Dedifferentiated amniotic fluid mesenchymal stem cell (primary cell): ENCODE measurements at regions not wholly inside any gene's neighbourhood (a gene's known extent, or its start where the extent isn't known, plus 50 kb on each side); places are given as distances from the start of the nearest gene placed in this dataset.

Experiments
- DNase-seq: peaks from one replicate; pipeline ENCODE4 v3.0.0-alpha.2; 2016; ENCODE audit errors: extremely low spot score

GRCh38 chr7:155998766-155999630 is 186.7 kb upstream of the SHH start:
- no peak for DNase-seq

DNA sequence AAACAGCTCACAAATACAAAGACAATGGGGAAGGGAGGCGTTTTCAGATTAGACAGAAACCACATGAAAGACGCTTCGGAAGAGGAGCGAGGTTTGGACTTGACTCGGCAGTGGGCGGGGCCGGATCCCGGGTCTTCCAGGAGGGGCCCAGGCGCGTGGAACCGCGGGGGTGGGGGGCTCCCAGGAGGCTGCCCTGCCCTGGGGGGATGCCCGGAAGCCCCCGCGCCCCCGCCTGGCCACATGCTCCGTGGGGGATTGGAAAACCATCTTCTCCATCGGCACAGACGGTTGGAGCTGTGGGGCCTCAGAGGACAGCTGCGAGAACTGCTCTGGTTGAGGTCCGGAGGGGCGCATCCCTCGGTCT is 186.0 kb upstream of the SHH start:
- no peak for DNase-seq

GRCh38 chr7:155997431-155998327 is 185.4 kb upstream of the SHH start:
- no peak for DNase-seq

DNA sequence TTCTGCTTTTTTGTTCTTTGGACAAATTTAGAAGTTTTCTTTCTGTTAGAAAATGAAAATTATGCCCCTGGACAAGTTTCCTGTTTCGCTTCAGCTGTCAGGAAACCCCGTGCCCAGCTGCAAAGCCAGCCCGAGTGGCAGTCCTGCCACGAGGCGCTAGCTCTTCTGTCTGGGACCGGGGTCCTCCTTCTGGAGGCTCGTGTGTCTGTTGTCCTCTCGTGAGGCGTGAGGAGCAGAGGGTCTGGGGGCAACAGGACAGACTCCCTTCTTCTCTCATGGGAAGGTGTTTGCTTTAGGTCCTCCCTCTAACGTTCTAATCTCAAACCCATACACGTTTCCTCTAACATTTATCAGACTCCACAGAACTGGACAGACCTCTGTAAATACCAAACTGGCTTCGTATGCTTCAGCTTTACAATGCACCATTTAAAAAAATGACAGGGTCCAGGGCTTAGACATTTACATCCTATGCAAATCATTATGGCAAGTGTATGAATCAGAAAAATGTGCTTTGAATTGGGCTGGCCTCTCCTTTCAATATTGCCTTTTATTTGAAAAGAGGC is 184.5 kb upstream of the SHH start:
- no peak for DNase-seq

- DNase-seq, result no peak
Measured at GRCh38 chr7:155995183-155995612, 182.9 kb upstream of the SHH start.

DNA sequence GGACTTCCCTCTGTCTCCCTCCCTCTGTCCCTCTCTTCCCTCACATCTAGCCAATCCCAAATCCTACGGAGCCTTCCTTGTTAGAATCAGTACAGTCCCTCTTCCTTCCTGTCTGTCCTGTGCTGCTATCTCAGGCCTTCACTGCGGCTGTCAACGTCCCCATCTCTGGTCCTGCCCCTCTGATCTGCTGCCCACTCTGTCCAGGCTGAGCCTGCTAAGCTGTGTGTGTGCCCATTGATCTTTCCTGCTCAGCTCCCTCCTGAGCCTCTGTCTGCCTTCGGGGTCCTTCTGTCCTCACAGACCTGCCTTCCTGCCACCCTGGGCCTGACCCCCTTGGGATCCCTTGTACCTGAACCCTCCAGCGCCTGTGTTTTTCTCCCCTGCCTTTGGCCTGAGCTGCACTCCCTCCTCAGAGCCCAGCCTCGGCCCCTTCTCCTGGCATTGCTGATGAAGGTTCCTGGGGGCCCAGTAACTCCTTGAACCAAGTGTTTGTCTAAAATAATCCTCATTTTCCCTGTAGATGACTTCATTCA is 182.1 kb upstream of the SHH start:
- DNase-seq, result no peak

DNA sequence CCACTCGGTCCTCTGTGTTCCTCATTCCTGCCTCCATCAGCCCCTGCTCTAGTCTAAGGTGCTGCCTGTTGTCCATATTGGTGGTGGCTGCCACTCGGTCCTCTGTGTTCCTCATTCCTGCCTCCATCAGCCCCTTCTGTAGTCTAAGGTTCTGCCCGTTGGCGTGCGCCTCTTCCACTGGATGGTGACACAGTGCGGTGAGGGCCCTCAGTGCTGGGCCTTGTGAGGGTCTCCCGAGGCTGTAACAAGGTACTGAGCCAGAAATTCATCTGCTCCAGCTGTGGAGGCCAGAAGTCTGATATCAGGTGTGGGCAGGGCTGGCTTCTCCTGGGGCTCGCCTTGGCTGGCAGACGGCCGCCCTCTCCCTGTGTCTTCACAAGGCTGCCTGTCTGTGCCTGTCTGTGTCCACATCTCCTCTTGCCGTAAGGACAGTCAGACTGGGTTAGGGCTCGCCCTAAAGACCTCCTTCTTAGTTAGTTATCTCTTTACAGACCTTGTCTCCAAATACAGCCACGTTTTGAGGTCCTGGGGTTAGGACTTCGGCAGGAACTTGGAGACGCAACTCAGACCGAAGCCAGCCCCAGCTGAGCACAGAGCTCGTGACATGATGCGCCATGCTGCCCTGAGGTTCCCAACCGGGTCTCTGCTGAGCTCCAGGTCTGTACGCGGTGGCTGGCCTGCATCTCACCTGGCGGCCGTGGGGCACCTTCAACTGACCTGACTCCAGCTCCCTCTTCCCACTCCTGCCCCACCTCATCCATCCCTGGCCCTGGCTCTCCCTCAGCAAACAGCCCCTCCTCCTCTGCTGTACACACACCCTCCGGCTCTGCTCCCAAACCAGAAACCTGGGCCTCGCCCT is 181.4 kb upstream of the SHH start:
- no peak for DNase-seq

DNA sequence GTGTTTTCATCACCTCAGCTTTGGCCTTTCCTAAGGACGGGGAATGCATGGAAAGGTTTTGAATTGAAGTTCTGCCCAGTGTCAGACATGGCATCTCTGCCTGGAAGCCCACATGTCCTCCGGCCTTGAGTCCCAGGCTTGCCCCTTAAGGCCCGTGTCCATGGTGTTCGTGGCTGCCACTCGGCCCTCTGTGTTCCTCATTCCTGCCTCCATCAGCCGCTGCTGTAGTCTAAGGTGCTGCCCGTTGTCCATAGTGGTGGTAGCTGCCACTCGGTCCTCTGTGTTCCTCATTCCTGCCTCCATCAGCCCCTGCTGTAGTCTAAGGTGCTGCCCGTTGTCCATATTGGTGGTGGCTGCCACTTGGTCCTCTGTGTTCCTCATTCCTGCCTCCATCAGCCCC is 180.7 kb upstream of the SHH start:
- DNase-seq, result no peak

GRCh38 chr7:155992538-155992937 is 180.3 kb upstream of the SHH start:
- DNase-seq, result no peak

- DNase-seq, result no peak
Measured at GRCh38 chr7:155992107-155992506, 179.8 kb upstream of the SHH start.

DNA sequence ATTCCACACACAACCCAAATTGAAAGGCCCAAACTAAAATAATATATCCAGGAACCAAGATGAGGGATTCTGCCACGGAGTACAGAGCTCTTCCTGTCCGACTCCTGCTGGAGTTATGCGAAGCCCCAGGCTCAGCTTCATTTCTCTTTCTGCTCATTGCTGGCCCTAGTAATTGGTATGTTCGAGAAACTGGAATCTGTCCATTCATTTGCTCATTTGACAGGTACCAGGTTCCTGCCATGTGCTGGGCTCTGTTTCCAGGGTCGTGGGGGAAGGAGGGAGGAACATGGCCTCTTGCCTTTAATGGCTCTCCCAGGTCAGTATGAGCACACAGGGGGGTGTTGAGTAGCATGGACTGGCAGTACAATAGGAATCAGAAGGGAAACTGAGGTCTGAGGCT is 179.2 kb upstream of the SHH start:
- no peak for DNase-seq

DNA sequence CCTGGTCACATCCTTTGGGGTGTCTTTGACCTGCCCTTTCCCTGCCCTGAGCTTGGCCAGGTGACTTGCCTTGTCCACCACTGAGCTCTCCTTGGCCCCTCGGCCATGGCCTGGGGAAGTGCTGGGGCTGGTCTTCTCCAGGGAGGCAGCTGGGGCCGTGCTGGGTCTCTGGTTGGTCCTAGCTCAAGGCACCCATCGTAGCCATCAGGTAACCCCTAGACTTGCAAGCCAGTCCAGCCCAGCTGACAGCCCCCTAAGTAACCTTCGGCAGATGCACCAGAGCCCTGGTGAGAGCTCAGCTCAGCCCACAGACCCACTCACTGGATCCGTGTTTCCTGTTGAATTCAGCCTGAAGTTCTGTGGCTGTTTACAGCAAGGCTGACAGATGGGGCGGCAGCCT is 176.2 kb upstream of the SHH start:
- no peak for DNase-seq

DNA sequence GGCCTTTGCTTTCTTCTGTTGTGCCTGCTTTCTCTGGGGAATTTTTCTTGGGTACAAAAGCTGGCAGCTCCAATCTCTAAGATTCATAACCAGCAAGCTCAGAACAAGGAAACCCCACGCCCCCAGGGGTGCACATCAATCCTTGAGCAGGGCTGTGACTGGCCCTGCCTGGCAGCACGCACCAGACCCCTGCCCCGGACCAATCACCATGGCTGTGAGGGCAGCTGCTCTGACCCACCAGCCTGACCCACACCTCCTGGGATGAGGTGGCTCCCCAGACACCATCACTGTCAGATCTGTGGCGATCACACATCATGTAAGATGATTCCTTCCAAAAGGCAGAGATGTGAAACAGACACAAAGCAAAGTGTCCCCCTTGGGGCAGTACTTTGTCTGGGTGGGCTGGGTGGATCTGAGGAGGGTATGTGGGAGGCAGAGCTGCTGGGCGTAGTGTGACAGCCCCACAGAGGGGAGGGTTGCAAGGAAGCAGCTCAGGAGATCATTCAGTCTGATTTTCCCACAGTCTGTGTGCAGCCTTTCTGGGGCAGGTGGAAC is 175.5 kb upstream of the SHH start:
- DNase-seq, result no peak

- no peak for DNase-seq
Measured at GRCh38 chr7:155986497-155987160, 174.4 kb upstream of the SHH start.

DNA sequence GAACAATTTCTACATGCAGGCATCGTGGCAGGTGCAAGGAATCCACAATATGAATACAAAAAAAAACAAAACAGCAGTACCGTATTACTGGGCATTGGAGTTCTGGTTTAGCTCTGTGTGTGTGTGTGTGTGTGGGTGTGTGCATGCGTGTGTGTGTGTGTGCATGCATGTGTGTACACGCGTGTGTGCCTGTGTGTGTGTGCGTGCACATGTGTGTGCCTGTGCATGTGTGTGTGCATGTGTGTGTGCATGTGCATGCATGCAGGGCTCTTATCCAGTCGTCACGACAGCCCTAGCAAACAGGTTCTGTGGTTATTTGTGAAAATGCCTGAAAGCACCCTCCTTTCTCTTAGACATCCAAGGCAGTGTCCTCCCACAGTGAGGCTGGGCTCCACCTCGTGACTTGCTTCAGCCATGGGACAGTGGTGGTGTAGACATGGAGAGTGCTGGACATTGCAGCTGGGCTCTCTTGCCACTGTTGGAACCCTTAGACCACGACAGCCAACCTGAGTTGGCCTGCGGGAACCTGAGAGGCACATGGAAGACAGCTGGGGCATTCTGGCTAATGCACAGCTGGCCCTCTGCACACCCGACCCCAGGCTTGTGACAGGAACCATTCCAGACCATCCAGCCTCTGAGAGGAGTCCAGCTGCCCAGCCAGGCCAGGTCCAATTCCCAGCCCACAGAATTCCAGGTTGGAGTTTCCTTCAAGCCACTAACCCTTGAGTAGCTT is 173.4 kb upstream of the SHH start:
- no peak for DNase-seq

GRCh38 chr7:155984609-155985405 is 172.5 kb upstream of the SHH start:
- DNase-seq, result no peak

DNA sequence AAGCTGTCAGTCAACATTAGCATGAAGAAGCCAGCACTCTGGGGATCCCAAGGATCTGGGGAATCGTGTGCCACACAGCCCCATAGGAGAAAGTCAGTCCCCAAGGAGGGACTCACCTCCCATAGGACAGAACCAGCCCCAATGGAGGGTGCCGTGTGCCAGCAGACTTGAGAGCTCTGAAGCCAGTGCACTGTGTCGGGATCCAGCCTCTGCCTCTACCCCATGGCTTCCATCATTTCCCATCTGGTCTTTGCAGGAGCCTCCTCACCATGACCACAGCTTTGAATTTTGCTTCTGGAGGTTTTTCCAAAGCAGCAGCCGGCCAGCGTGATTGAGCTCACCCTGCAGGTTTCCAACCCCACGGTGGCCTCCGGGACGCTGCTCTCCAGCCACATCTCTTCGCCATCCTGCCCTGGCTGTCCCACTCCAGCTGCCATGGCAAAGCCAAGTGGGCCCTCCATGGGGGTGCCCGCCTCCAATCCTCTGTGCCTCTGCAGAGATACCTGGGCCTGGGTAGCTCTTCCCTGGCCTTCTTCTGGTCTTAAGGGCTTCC is 171.8 kb upstream of the SHH start:
- DNase-seq, result no peak

- DNase-seq, result no peak
Measured at GRCh38 chr7:155983176-155983815, 171.0 kb upstream of the SHH start.
